ENCODE measurements at regions not wholly inside any gene's neighbourhood (a gene's known extent, or its start where the extent isn't known, plus 50 kb on each side); places are given as distances from the start of the nearest gene placed in this dataset.

GRCh38 chr2:226478109-226478809 lies 321.4 kb downstream of the IRS1 start (continued):
- TF ChIP-seq KIAA2018 (CRISPR knock-in tag; IDR thresholded peaks at IDR 0.05; ENCODE audit: borderline replicate concordance) (no peak), ZNF10 (CRISPR knock-in tag; IDR thresholded peaks at IDR 0.05; ENCODE audit: borderline replicate concordance, low read depth) (no peak), POLR2A (IDR thresholded peaks at IDR 0.05; ENCODE audit: insufficient read depth in 1 of 2, low read depth in 2 of 2, low read length in 2 of 2) (peak; percentile 29 to 47; a peak in 2 of 4 replicates), MAFK (conservative IDR thresholded peaks at IDR 0.05 in 1 of 2, IDR thresholded peaks at IDR 0.05 in 1 of 2; ENCODE audit: low read length in 2 of 2) (peak in 1 of 2 experiments; percentile 8; a peak in 1 of 4 replicates), THRA (CRISPR knock-in tag; IDR thresholded peaks at IDR 0.05; ENCODE audit: borderline replicate concordance) (peak; percentile 51; the same call in 1 of the 2 replicates), CTCF (CRISPR knock-in tag; IDR thresholded peaks at IDR 0.05) (0 out of 2 replicates have a peak, but pooled peaks have one; percentile 12), SSRP1 (CRISPR knock-in tag; IDR thresholded peaks at IDR 0.05) (no peak; the same call in 1 of the 2 replicates), MATR3 (CRISPR knock-in tag; IDR thresholded peaks at IDR 0.05) (no peak), ZNF773 (CRISPR knock-in tag; IDR thresholded peaks at IDR 0.05; ENCODE audit: borderline replicate concordance) (no peak), ZNF362 (CRISPR knock-in tag; IDR thresholded peaks at IDR 0.05; ENCODE audit: borderline replicate concordance) (no peak), DMTF1 (CRISPR knock-in tag; IDR thresholded peaks at IDR 0.05) (no peak), IKZF4 (CRISPR knock-in tag; IDR thresholded peaks at IDR 0.05; ENCODE audit: borderline replicate concordance, low read depth, not compliant biosample characterization) (peak; percentile 68)
